OCI-LY7 (cell line): ENCODE measurements at regions not wholly inside any gene's neighbourhood (a gene's known extent, or its start where the extent isn't known, plus 50 kb on each side); places are given as distances from the start of the nearest gene placed in this dataset.

Source experiments
- BruUV-seq: library from RNA; stranded (reverse); fragments of 400-500 nt; replicated peaks from 2 replicates; lab custom pipeline; 2021; lab: Mats Ljungman, UMichigan
- CTCF ChIA-PET: fragments of 300-600 bp; sonication (Branson Sonifier 250); formaldehyde crosslinking; loops from one replicate; lab custom pipeline; 2022; ENCODE audit warnings: antibody characterized with exemption; ENCODE audit not compliant: unreplicated experiment; lab: Charles Lee
- POLR2A ChIA-PET: fragments of 300-600 bp; sonication (Branson Sonifier 250); formaldehyde crosslinking; loops from one replicate; lab custom pipeline; 2022; ENCODE audit warnings: antibody characterized with exemption; lab: Charles Lee
- DNase-seq: peaks from one replicate; pipeline ENCODE4 v3.0.0-alpha.2; 2015; ENCODE audit warnings: low spot score
- H2AFZ ChIP-seq: fragments of 200-600 bp; sonication (generic), shearing (Covaris generic); 2 replicates; pipeline ENCODE4 v1.6.1; 2014; ENCODE audit warnings: mild to moderate bottlenecking, antibody characterized with exemption, low read length, moderate library complexity
- H3K27ac ChIP-seq: fragments of 200-600 bp; sonication (generic); 2 replicates; pipeline ENCODE4 v1.5.1; 2014; ENCODE audit warnings: mixed run types, low read depth, mild to moderate bottlenecking, moderate library complexity, low read length, inconsistent platforms; ENCODE audit not compliant: poor library complexity, severe bottlenecking
- H3K36me3 ChIP-seq: fragments of 200-600 bp; sonication (generic); 2 replicates; pipeline ENCODE4 v1.6.1; 2014; ENCODE audit warnings: mild to moderate bottlenecking, antibody characterized with exemption, low read length, moderate library complexity, mixed read lengths; ENCODE audit not compliant: insufficient read depth
- H3K4me1 ChIP-seq: fragments of 200-600 bp; sonication (generic); 2 replicates; pipeline ENCODE4 v1.5.1; 2014; ENCODE audit warnings: mild to moderate bottlenecking, low read length; ENCODE audit not compliant: insufficient read depth, poor library complexity, severe bottlenecking
- H3K4me2 ChIP-seq: fragments of 200-600 bp; sonication (generic); 2 replicates; pipeline ENCODE4 v1.6.1; 2014; ENCODE audit warnings: mild to moderate bottlenecking, low read length
- H3K4me3 ChIP-seq: fragments of 200-600 bp; sonication (generic); 2 replicates; pipeline ENCODE4 v1.5.1; 2014; ENCODE audit warnings: mild to moderate bottlenecking, low read depth, low read length; ENCODE audit not compliant: poor library complexity, severe bottlenecking
- H3K79me2 ChIP-seq: fragments of 200-600 bp; sonication (generic); 2 replicates; pipeline ENCODE4 v1.6.1; 2016; ENCODE audit warnings: low read depth, mild to moderate bottlenecking, low read length, moderate library complexity, mixed read lengths; ENCODE audit not compliant: insufficient read depth
- H3K9me2 ChIP-seq: fragments of 200-600 bp; sonication (generic); 2 replicates; pipeline ENCODE4 v1.6.1; 2016; ENCODE audit warnings: mild to moderate bottlenecking, low read length, mixed read lengths; ENCODE audit not compliant: insufficient read depth
- H3K9me3 ChIP-seq: fragments of 200-600 bp; sonication (generic); 2 replicates; pipeline ENCODE4 v1.6.1; 2014; ENCODE audit warnings: mild to moderate bottlenecking, mixed run types, low read length, mixed read lengths
- H4K20me1 ChIP-seq: fragments of 200-600 bp; sonication (generic); 2 replicates; pipeline ENCODE4 v1.6.1; 2014; ENCODE audit warnings: mild to moderate bottlenecking, antibody characterized with exemption, low read length, moderate library complexity, mixed read lengths; ENCODE audit not compliant: insufficient read depth
- EZH2phosphoT487 ChIP-seq: fragments of 200-600 bp; sonication (generic); IDR thresholded peaks from 2 replicates; pipeline ENCODE4 v1.6.1; 2018; ENCODE audit warnings: low read depth, borderline replicate concordance, mild to moderate bottlenecking, mixed run types, antibody characterized with exemption, low read length, moderate library complexity, mixed read lengths
- intact Hi-C: fragments of 100-400 bp; cut with micrococcal nuclease; formaldehyde crosslinking; loops from one replicate; pipeline ENCODE4 v1.10.0; 2022; ENCODE audit not compliant: unreplicated experiment
- TF ChIP-seq, protein P1 (sequence below): fragments of 200-600 bp; sonication (generic); conservative IDR thresholded peaks from 2 replicates; pipeline ENCODE4 v1.5.1; 2014; ENCODE audit warnings: mild to moderate bottlenecking, antibody characterized with exemption, low read length, moderate library complexity, mixed read lengths

DNA sequence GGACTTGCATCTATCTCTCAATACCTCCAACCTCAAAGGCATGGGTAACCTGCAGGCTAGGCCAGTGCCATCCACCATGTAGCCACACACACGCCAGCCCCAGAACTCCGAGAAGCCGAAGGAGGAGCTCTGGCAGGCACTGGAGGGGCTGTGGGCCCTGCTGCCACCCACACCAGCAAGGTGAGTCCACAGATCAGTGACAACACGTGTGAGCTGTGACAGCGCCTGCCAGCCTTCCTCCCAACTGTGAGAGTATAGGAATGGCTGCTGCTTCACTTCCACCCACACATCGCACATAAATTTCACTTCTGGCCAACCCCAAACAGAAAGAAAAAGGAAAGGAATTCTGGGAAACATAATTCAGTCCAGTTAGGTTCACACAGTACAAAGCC, 422.6 kb downstream of the BCOR start:
- ChIA-PET CTCF (no interaction called here), POLR2A (no interaction called here)
- no peak overlapping the region for H3K4me3 ChIP-seq
- H3K79me2 ChIP-seq: no peaks in the 10 kb centered on the region
- H3K4me2 ChIP-seq: no peak overlapping the region
- no TSS peak for BruUV-seq
- H3K27ac ChIP-seq: no peak overlapping the region
- intact Hi-C loops: no loop called here
- DNase-seq: no peak
- H3K9me3 ChIP-seq: no peaks in the 10 kb centered on the region
- H3K9me2 ChIP-seq: no peaks in the 10 kb centered on the region
- TF ChIP-seq, protein P1, sequence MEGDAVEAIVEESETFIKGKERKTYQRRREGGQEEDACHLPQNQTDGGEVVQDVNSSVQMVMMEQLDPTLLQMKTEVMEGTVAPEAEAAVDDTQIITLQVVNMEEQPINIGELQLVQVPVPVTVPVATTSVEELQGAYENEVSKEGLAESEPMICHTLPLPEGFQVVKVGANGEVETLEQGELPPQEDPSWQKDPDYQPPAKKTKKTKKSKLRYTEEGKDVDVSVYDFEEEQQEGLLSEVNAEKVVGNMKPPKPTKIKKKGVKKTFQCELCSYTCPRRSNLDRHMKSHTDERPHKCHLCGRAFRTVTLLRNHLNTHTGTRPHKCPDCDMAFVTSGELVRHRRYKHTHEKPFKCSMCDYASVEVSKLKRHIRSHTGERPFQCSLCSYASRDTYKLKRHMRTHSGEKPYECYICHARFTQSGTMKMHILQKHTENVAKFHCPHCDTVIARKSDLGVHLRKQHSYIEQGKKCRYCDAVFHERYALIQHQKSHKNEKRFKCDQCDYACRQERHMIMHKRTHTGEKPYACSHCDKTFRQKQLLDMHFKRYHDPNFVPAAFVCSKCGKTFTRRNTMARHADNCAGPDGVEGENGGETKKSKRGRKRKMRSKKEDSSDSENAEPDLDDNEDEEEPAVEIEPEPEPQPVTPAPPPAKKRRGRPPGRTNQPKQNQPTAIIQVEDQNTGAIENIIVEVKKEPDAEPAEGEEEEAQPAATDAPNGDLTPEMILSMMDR: no peak
- TF ChIP-seq EZH2phosphoT487: no peak
- no peaks in the 10 kb centered on the region for H3K36me3 ChIP-seq
- no peaks in the 10 kb centered on the region for H4K20me1 ChIP-seq
- no peak overlapping the region for H2AFZ ChIP-seq
- no peaks in the 10 kb centered on the region for H3K4me1 ChIP-seq

DNA sequence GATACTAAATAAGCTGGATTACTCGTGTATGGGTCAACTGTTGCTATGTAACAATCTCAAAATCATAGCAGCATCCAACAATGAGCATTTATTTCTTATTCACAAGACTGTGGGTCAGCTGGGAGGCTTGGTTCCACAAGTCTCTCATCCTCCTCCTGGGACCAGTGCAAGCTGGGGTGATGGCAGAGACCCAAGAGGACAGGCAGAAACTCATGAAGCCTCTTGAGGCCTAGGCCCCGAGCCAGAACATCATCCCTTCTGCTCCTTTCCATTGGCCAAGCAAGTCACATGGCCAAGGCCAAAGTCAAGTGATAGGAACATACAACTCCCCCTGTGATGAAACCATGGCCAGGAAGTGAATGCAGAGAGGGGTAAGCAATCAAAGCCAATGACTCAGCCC, 422.1 kb downstream of the BCOR start:
- H3K4me3 ChIP-seq: no peak overlapping the region
- no peaks in the 10 kb centered on the region for H4K20me1 ChIP-seq
- H3K4me2 ChIP-seq: no peak overlapping the region
- H3K36me3 ChIP-seq: no peaks in the 10 kb centered on the region
- H3K9me2 ChIP-seq: no peaks in the 10 kb centered on the region
- no peak overlapping the region for H2AFZ ChIP-seq
- DNase-seq: no peak
- ChIA-PET CTCF (no interaction called here), POLR2A (no interaction called here)
- no TSS peak for BruUV-seq
- H3K79me2 ChIP-seq: no peaks in the 10 kb centered on the region
- TF ChIP-seq EZH2phosphoT487: no peak
- TF ChIP-seq, protein P1: no peak
- H3K9me3 ChIP-seq: no peaks in the 10 kb centered on the region
- H3K4me1 ChIP-seq: no peaks in the 10 kb centered on the region
- intact Hi-C loops: no loop called here
- no peak overlapping the region for H3K27ac ChIP-seq

DNA sequence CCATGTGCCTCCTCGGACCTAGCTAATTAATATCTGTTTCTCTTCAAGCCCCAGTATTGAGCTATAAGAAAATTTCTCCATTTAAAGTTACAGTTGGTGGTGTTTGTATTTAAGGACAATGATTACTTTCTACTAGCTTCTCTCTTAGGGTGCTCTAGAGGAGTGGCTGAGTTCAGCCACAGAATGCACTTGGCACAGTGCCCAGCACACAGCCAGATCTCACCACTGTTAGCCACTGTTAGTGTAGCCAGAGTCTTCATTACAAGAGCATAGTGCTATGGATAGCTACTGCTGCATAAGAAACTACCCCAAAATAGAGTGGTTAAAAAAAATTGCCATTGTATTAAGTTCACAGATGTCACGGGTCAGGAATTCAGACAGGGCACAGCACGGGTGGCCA, 421.3 kb downstream of the BCOR start:
- no peaks in the 10 kb centered on the region for H3K79me2 ChIP-seq
- no peak for TF ChIP-seq EZH2phosphoT487
- TF ChIP-seq, protein P1: no peak
- H3K9me2 ChIP-seq: no peaks in the 10 kb centered on the region
- H3K4me2 ChIP-seq: no peak overlapping the region
- ChIA-PET CTCF (no interaction called here), POLR2A (no interaction called here)
- intact Hi-C loops: no loop called here
- H3K36me3 ChIP-seq: no peaks in the 10 kb centered on the region
- H3K4me3 ChIP-seq: no peak overlapping the region
- BruUV-seq: no TSS peak
- no peak overlapping the region for H2AFZ ChIP-seq
- H4K20me1 ChIP-seq: no peaks in the 10 kb centered on the region
- no peaks in the 10 kb centered on the region for H3K4me1 ChIP-seq
- DNase-seq: no peak
- H3K9me3 ChIP-seq: no peaks in the 10 kb centered on the region
- H3K27ac ChIP-seq: no peak overlapping the region
